Liver (tissue), 3 donors: ENCODE measurements at regions not wholly inside any gene's neighbourhood (a gene's known extent, or its start where the extent isn't known, plus 50 kb on each side); places are given as distances from the start of the nearest gene placed in this dataset.

Source experiments
- FOXA1 ChIP-seq: IDR thresholded peaks from 2 replicates; pipeline ENCODE4 v1.6.1; 2016; ENCODE audit warnings: antibody characterized with exemption
- RAD21 ChIP-seq, 2 donors: IDR thresholded peaks; 2 replicates each; pipeline ENCODE4 v1.6.1; 2016; ENCODE audit warnings: antibody characterized with exemption in 2 of 2, mild to moderate bottlenecking in 2 of 2
- YY1 ChIP-seq: IDR thresholded peaks from 2 replicates; pipeline ENCODE4 v1.6.1; 2016; ENCODE audit warnings: antibody characterized with exemption, mild to moderate bottlenecking
- TF ChIP-seq, protein P1 (sequence below): fragments of 150-350 bp; IDR thresholded peaks from 2 replicates; pipeline ENCODE4 v1.5.1; 2017; ENCODE audit warnings: improper control_type of control experiment, low read depth, low read length; ENCODE audit not compliant: missing input control
- TF ChIP-seq, protein P2 (sequence below): IDR thresholded peaks from 2 replicates; pipeline ENCODE4 v1.6.1; 2016; ENCODE audit warnings: antibody characterized with exemption, mild to moderate bottlenecking
- donor health status: healthy.
- donor health status: healthy.

GRCh38 chr21:36232641-36233040, 76.0 kb downstream of the DOP1B start:
- TF ChIP-seq, protein P1, sequence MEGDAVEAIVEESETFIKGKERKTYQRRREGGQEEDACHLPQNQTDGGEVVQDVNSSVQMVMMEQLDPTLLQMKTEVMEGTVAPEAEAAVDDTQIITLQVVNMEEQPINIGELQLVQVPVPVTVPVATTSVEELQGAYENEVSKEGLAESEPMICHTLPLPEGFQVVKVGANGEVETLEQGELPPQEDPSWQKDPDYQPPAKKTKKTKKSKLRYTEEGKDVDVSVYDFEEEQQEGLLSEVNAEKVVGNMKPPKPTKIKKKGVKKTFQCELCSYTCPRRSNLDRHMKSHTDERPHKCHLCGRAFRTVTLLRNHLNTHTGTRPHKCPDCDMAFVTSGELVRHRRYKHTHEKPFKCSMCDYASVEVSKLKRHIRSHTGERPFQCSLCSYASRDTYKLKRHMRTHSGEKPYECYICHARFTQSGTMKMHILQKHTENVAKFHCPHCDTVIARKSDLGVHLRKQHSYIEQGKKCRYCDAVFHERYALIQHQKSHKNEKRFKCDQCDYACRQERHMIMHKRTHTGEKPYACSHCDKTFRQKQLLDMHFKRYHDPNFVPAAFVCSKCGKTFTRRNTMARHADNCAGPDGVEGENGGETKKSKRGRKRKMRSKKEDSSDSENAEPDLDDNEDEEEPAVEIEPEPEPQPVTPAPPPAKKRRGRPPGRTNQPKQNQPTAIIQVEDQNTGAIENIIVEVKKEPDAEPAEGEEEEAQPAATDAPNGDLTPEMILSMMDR: no peak
- TF ChIP-seq YY1 (no peak), RAD21 (IDR thresholded peaks at IDR 0.05) (no peak), FOXA1 (no peak)
- TF ChIP-seq, protein P2, sequence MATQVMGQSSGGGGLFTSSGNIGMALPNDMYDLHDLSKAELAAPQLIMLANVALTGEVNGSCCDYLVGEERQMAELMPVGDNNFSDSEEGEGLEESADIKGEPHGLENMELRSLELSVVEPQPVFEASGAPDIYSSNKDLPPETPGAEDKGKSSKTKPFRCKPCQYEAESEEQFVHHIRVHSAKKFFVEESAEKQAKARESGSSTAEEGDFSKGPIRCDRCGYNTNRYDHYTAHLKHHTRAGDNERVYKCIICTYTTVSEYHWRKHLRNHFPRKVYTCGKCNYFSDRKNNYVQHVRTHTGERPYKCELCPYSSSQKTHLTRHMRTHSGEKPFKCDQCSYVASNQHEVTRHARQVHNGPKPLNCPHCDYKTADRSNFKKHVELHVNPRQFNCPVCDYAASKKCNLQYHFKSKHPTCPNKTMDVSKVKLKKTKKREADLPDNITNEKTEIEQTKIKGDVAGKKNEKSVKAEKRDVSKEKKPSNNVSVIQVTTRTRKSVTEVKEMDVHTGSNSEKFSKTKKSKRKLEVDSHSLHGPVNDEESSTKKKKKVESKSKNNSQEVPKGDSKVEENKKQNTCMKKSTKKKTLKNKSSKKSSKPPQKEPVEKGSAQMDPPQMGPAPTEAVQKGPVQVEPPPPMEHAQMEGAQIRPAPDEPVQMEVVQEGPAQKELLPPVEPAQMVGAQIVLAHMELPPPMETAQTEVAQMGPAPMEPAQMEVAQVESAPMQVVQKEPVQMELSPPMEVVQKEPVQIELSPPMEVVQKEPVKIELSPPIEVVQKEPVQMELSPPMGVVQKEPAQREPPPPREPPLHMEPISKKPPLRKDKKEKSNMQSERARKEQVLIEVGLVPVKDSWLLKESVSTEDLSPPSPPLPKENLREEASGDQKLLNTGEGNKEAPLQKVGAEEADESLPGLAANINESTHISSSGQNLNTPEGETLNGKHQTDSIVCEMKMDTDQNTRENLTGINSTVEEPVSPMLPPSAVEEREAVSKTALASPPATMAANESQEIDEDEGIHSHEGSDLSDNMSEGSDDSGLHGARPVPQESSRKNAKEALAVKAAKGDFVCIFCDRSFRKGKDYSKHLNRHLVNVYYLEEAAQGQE: no peak
